Large intestine (tissue), 3 donors: ENCODE measurements at regions not wholly inside any gene's neighbourhood (a gene's known extent, or its start where the extent isn't known, plus 50 kb on each side); places are given as distances from the start of the nearest gene placed in this dataset.

ENCODE experiments used
- DNase-seq, 2 donors: peaks; one replicate each; pipeline versions ENCODE4 v3.0.0 to v3.0.0-alpha.2; 2013
- H3K27ac ChIP-seq: one replicate; pipeline ENCODE4 v1.5.1; 2013; ENCODE audit warnings: low read length
- H3K27me3 ChIP-seq: 2 replicates; pipeline ENCODE4 v1.6.1; 2013; ENCODE audit warnings: low read length; ENCODE audit not compliant: control insufficient read depth, insufficient read depth
- H3K36me3 ChIP-seq: 2 replicates; pipeline ENCODE4 v1.6.1; 2013; ENCODE audit warnings: low read length; ENCODE audit not compliant: control insufficient read depth, insufficient read depth
- H3K4me1 ChIP-seq: one replicate; pipeline ENCODE4 v1.6.1; 2013; ENCODE audit warnings: low read length; ENCODE audit not compliant: control insufficient read depth, insufficient read depth
- H3K4me3 ChIP-seq: one replicate; pipeline ENCODE4 v1.5.1; 2013; ENCODE audit warnings: low read length
- H3K9me3 ChIP-seq: one replicate; pipeline ENCODE4 v1.6.1; 2013; ENCODE audit warnings: mild to moderate bottlenecking, low read depth, low read length, moderate library complexity; ENCODE audit not compliant: control insufficient read depth
- WGBS: methylation state at CpG from one replicate; pipeline ENCODE4 v1.1.5; 2013; ENCODE audit warnings: low lambda C conversion rate; ENCODE audit not compliant: insufficient coverage; 5-methylcytosine and 5-hydroxymethylcytosine counted together

GRCh38 chr7:41449694-41450093, 253.2 kb downstream of the INHBA start:
- Histone ChIP-seq H3K27me3 (no peaks in the 10 kb centered on the region), H3K9me3 (no peaks in the 10 kb centered on the region), H3K36me3 (no peaks in the 10 kb centered on the region), H3K4me3 (no peak overlapping the region), H3K4me1 (no peaks in the 10 kb centered on the region), H3K27ac (no peak overlapping the region)
- WGBS: no CpG with 5 or more reads among the region's 5 CpGs
- DNase-seq: no peak

- no peaks in the 10 kb centered on the region for H3K27me3 ChIP-seq
- no peaks in the 10 kb centered on the region for H3K4me1 ChIP-seq
- H3K9me3 ChIP-seq: no peaks in the 10 kb centered on the region
- H3K36me3 ChIP-seq: no peaks in the 10 kb centered on the region
- H3K4me3 ChIP-seq: no peak overlapping the region
- no peak overlapping the region for H3K27ac ChIP-seq
- no CpG with 5 or more reads among the region's 3 CpGs for WGBS
- no peak for DNase-seq
Measured at GRCh38 chr7:41449286-41449685, 253.6 kb downstream of the INHBA start.

GRCh38 chr7:41448104-41448503, 254.8 kb downstream of the INHBA start:
- H3K27ac ChIP-seq: no peak overlapping the region
- H3K4me1 ChIP-seq: no peaks in the 10 kb centered on the region
- H3K27me3 ChIP-seq: no peaks in the 10 kb centered on the region
- H3K4me3 ChIP-seq: no peak overlapping the region
- H3K9me3 ChIP-seq: no peaks in the 10 kb centered on the region
- no peaks in the 10 kb centered on the region for H3K36me3 ChIP-seq
- DNase-seq: no peak

- Histone ChIP-seq H3K27ac (no peak overlapping the region), H3K4me1 (no peaks in the 10 kb centered on the region), H3K9me3 (no peaks in the 10 kb centered on the region), H3K36me3 (no peaks in the 10 kb centered on the region), H3K27me3 (no peaks in the 10 kb centered on the region), H3K4me3 (no peak overlapping the region)
- no peak for DNase-seq
- WGBS: no CpG with 5 or more reads among the region's 9 CpGs
Measured at GRCh38 chr7:41447450-41448042, 255.3 kb downstream of the INHBA start.

GRCh38 chr7:41446606-41447449, 256.1 kb downstream of the INHBA start:
- no peaks in the 10 kb centered on the region for H3K27me3 ChIP-seq
- no peak overlapping the region for H3K4me3 ChIP-seq
- DNase-seq: no peak
- no peaks in the 10 kb centered on the region for H3K4me1 ChIP-seq
- H3K36me3 ChIP-seq: no peaks in the 10 kb centered on the region
- H3K27ac ChIP-seq: no peak overlapping the region
- WGBS: no CpG with 5 or more reads among the region's 7 CpGs
- H3K9me3 ChIP-seq: no peaks in the 10 kb centered on the region

GRCh38 chr7:41445946-41446345, 256.9 kb downstream of the INHBA start:
- Histone ChIP-seq H3K27ac (no peak overlapping the region), H3K4me3 (no peak overlapping the region), H3K36me3 (no peaks in the 10 kb centered on the region), H3K4me1 (no peaks in the 10 kb centered on the region), H3K27me3 (no peaks in the 10 kb centered on the region), H3K9me3 (no peaks in the 10 kb centered on the region)
- no CpG with 5 or more reads among the region's 3 CpGs for WGBS
- DNase-seq: no peak

GRCh38 chr7:41445432-41445831, 257.5 kb downstream of the INHBA start:
- Histone ChIP-seq H3K4me1 (no peaks in the 10 kb centered on the region), H3K27ac (no peak overlapping the region), H3K36me3 (no peaks in the 10 kb centered on the region), H3K4me3 (no peak overlapping the region), H3K27me3 (no peaks in the 10 kb centered on the region), H3K9me3 (no peaks in the 10 kb centered on the region)
- DNase-seq: no peak
- WGBS: 50% methylated on average over 1 of the region's 1 CpG

GRCh38 chr7:41439515-41439879, 263.4 kb downstream of the INHBA start:
- DNase-seq: no peak
- no peaks in the 10 kb centered on the region for H3K9me3 ChIP-seq
- no peaks in the 10 kb centered on the region for H3K36me3 ChIP-seq
- no peak overlapping the region for H3K27ac ChIP-seq
- no peaks in the 10 kb centered on the region for H3K27me3 ChIP-seq
- H3K4me3 ChIP-seq: no peak overlapping the region
- WGBS: no CpG with 5 or more reads among the region's 7 CpGs
- H3K4me1 ChIP-seq: no peaks in the 10 kb centered on the region

- Histone ChIP-seq H3K27me3 (no peaks in the 10 kb centered on the region), H3K4me3 (no peak overlapping the region), H3K36me3 (no peaks in the 10 kb centered on the region), H3K4me1 (no peaks in the 10 kb centered on the region), H3K9me3 (no peaks in the 10 kb centered on the region), H3K27ac (no peak overlapping the region)
- no peak for DNase-seq
- 78% methylated on average over 1 of the region's 8 CpGs for WGBS
Measured at GRCh38 chr7:41438705-41439514, 264.0 kb downstream of the INHBA start.

GRCh38 chr7:41437257-41438196, 265.4 kb downstream of the INHBA start:
- no peaks in the 10 kb centered on the region for H3K36me3 ChIP-seq
- H3K27me3 ChIP-seq: no peaks in the 10 kb centered on the region
- DNase-seq: no peak
- H3K4me1 ChIP-seq: no peaks in the 10 kb centered on the region
- no peaks in the 10 kb centered on the region for H3K9me3 ChIP-seq
- no peak overlapping the region for H3K27ac ChIP-seq
- H3K4me3 ChIP-seq: no peak overlapping the region
- 83% methylated on average over 2 of the region's 10 CpGs for WGBS
